Sigmoid colon (tissue), 3 donors: ENCODE measurements at regions not wholly inside any gene's neighbourhood (a gene's known extent, or its start where the extent isn't known, plus 50 kb on each side); places are given as distances from the start of the nearest gene placed in this dataset.

Experiments used
- CTCF ChIP-seq, 4 experiments: fragments of 450-650 bp in 3 of 4; fragments of 200-600 bp in 1 of 4; IDR thresholded peaks; one replicate each; pipeline ENCODE4 v1.5.1; 2016 to 2019; ENCODE audit warnings: antibody characterized with exemption in 4 of 4, mild to moderate bottlenecking in 3 of 4, moderate library complexity in 2 of 4
- POLR2A ChIP-seq, 2 donors: fragments of 450-650 bp; IDR thresholded peaks; one replicate each; pipeline ENCODE4 v1.6.1; 2016; ENCODE audit warnings: antibody characterized with exemption in 2 of 2, mild to moderate bottlenecking in 2 of 2, moderate library complexity in 2 of 2

DNA sequence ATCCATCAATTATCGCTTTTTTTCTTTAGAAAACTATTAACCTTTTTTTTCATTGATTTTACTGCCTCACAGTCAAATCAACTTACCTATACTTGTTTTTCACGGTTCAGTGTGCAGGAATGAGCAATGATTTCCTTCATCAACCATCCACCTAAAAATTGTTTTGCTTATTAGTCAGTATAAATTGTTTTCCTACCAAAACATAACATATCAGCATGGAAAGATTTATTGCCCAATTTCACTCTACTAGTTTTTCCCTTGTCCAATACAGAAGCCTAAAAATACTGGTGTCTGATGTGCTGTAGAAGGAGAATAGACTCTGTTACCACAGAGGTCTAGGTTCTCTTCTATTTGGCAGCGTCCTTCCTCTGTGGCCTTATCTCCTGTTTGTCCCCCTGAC is 558.2 kb upstream of the CITED2 start:
- TF ChIP-seq CTCF (IDR thresholded peaks at IDR 0.05) (no peak), POLR2A (IDR thresholded peaks at IDR 0.05) (no peak)
